Umbilical cord (tissue), 1 donor: ENCODE measurements at regions not wholly inside any gene's neighbourhood (a gene's known extent, or its start where the extent isn't known, plus 50 kb on each side); places are given as distances from the start of the nearest gene placed in this dataset.
A peak's percentile ranks its signal among the peaks of the same experiment; 100 is the strongest.

Experiments used
- DNase-seq: peaks from one replicate; pipeline ENCODE4 v3.0.0-alpha.2; 2015; ENCODE audit warnings: low spot score

DNA sequence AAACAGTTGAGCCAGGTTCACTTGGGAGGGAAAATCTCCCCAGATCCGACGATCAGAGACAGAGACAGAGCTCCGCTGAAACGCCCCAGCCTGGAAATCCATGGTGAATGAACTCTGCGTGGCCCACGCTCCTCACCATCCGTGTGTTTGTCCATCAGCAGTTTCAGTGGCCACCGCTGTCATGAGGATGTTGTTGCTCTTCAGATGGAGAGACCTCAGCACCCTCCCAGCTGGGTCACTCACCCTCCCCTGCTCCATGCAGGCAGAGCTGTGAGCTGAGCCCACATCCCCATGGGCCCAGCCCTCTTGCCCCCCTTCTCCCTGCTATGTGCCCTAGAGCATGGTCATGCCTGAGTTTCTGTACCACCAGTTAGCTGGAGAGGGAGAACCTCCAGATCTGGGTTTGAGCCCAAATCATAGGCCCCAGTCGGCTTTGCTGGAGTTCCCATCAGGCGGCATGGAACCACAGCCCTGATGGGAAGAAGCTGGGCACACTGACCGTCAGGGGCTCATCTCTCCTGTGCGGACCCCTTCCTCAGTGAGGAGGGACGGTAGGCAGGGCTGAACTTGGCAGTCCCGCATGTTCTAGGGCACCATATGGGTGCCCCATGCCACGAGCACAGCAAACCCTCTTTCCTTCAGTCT, 154.4 kb upstream of the COL5A1 start:
- no peak for DNase-seq

DNA sequence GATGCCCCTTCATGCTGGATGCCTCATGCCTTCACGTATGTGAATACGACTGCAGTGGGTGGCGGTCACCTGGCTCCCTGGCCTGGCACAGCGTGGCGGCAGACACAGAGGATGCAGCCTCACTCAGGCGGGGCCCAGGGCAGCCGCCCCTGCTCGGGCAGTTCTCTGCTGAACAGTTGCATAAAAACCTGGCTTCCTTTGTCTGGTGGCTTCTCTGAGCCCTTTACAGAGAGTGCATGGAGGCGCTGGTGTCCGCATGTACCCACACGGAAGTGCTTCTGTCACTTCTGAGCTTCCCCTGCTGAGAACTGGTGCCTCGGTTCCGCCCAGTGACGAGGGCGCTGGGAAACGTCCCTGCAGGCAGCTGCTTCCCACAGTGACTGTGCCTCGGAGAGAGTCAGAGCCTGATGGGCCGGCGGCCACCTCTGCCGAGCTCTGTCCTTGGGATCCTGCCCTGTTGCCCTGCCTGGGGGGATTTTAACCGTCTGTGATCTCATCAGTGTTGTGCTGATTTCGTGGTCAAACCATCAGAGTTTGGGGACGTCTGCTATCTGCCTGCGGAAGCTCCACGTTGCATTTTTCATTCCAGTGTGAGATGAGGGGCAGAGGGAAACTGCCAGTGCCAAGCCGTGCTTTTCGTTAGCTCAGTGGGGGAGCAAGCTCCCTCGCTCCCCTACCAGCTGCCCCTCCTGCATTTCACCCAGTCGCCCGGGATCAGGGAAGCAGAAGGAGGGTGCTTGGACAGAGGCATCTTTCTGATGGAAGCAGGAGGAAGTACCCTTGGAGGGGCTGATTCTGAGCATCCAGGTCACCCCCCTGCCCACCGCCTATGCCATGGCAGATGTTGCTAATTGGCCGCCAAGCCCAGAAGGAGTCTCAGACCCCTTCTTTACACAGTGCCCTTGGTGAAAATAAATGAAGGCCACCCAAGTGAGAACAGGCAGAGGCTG, 153.0 kb upstream of the COL5A1 start:
- no peak for DNase-seq

DNA sequence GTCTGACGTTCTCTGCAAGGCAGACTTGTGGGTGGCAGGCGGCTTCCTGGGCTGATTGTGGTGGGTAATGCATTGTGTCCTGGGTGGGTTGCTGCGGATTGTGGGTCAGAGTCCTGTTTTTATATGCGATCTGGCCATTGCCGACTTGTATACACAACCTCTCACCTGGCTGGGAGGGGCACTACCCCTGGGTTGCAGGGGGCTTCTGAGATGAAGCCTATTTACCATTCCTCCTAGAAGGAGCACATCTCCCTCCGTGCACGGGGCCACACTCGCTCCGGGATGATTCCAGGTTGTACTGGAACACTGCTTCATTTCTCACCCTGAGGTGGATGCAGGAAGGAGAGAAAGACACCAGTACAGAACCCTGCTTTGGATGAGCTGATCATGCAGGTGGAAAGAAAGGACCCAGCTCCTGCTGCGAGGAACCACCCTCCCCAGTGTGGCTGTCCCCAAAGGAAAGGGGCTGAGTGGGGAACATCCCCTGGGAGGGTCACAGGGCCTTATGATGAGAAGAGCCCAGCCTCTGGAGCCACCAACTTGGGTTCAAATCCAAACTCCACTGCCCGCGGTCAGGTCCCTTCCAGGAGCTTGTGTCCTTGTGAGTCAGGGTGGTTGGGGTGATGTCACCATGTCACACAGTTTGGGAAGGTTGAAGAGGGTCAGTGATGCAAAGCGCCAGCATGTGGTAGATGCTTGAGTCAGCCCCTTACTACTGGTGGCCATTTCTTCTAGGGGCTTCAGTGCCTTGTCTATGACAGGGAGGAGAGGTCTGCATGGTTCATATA, 151.8 kb upstream of the COL5A1 start:
- DNase-seq, result no peak

DNA sequence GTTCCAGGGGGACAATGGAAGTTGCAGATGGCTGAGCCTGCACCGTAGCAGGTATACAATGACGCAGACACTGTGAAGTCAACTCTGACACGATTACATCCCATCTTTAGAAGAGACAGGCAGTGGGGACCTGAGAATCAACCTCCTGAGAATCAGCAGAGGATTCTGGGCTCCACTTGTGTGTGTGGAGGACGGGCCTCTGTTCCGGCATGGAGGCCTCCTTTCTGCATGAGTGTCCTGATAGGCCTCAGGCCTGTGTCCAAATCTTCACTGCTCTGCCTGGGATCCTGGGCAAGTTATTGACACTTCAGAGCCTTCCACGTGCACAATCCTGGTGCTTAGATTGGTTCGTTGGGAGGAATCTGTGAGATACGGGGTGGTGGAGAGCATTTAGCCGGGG, 151.2 kb upstream of the COL5A1 start:
- no peak for DNase-seq

DNA sequence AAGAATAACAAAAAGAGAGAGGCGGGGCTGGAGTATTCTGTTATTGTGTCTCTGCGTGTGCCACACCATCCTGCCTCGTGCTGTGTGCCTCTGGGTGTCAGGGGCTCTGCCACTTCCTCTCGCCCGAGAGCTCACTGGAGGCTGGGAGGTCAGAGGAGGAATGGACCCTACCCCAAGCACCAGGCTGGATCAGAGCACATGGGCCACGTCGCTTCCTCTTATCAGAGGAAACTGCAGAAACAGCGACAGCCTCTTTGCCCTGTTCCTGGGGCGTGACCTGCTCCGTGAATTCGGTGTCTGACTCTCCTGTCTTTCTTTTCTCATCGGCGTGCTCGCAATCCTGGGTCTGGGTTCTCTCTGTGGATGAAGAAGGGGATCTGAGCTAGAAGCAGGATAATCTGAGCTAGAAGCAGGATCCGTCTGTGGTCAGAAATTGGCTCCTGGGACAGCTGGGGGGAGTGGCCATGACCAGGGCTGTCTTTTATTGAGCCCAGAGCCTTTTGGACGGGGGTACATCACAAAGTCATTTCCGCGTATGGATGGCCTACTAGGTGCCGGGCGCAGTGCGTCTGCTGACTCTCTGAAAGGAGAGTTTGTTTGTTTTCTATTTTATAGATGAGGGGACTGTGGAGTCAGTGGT, 150.3 kb upstream of the COL5A1 start:
- DNase-seq, result peak; percentile 95

DNA sequence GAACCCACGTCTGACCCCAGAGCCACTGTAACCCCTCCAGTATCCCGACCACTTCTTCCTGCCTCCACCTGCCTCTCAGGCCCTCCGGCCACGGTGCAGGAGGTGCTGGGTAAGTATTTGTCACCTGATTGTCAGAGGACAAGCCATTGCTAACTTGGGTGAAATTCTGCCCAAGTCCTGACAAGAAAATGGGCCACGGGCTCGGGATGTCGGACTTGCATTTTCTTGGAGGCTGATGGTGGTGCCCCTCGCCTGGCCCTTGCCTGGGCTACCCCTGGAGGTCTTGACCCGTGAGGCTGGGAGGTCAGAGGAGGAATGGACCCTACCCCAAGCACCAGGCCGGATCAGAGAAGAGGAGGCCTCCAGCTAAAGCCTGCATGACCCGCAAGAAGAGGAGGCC, 149.7 kb upstream of the COL5A1 start:
- no peak for DNase-seq

DNA sequence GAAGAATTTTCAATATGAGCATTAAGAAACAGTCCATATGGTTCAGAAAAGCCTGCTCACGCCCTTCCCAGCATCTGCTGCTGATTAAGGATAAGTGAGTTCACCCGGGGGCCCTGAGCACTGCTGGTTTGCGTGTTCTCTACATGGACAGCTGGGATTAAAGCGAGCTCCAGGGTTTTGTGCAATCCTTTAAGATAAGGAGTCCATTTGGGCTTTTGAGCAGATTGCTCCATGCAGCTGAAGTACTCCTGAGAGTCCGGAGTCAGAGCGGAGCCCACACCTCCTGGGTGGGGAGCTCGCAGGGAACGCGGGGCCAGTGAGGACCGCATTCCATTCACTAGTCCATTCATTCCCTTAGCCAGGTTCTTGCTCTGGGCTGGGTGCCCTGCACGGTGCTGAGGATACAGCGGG, 149.3 kb upstream of the COL5A1 start:
- peak; percentile 99 for DNase-seq

DNA sequence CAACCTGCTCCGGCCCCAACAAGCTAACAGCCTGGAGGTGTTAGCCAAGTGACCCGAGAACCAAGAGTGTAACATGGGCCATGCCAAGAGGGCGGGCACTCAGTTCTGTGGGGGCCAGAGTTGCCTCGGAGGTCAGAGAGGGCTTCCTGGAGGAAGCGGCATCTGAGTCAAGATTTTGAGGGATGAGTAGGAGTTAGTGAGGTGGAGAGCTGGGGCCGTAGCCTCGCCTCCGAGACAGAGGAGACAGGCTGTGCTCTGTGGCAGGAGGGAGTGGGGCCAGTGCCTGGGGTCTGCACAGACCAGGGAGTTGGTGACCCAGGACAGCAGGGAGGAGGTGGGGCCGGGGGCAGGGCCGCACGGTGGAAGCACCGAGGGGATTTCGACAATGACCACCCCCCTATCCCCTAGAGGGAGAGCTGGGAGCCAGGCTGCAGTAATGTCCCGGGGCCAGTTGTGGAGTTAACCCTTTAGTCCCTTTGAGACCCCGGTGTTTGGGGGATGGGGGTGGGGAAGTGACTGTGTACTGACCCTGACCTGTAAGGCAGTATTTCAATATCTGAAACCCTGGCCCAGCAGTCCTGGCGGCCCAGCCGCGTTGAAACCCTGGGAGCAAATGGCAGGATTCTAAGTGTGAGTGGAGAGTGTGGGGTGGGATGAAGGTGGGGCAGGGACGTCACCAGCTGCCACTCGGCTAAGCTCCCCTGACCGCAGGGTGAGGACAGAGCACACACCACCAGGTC, 148.7 kb upstream of the COL5A1 start:
- DNase-seq, result no peak

DNA sequence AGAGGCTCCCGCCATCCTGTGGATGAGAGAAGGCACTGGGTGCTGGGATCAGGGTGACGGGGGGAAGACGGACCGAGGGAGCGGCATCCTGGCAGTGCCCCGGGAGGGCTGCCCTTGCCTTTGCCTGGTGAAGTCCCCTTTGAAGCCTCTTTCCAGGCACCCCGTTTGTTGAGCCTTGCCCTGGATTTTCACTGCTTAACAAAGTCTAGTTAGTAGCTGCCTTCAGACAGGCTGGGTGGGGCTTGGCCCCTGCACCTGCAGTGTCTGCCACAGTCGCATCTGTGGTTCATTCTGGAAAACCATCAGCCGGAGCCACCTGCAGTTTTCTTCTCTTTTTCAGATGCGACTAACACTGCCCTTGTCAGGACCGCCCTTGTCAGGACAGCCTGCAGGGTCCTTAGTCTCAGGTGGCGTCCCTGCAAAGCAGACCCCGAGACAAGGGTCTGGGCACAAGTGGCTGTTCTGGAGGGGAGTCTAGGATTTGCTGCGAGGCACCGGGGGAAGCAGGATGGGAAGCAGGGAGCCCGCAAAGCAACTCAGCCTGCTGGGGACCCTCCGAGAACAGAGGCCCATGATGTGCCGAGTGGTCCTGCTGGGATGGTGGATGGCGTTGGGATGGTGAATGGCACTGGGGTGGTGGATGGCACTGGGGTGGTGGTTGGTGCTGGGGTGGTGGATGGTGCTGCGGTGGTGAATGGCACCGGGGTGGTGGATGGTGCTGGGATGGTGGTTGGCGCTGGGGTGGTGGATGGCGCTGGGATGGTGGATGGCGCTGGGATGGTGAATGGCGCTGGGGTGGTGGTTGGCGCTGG, 147.9 kb upstream of the COL5A1 start:
- no peak for DNase-seq

DNA sequence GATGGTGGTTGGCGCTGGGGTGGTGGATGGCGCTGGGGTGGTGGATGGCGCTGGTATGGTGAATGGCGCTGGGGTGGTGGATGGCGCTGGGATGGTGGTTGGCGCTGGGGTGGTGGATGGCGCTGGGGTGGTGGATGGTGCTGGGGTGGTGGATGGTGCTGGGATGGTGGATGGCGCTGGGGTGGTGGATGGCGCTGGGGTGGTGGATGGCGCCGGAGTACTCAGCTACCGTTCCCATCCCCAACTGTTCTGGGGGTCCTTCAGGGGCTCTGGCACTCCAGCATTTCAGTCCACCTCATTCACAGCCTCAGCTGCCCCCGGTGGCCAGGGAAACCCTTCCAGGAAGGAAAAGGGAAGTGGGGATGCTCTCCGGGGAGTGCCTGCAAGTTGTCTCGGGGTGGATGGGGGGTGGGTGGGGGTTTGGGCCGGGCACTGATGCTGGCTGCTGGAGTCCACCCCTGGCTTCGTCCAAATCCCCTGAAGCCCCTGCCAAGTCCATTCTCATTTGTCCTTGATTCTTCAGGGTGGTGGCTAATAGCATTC, 147.3 kb upstream of the COL5A1 start:
- no peak for DNase-seq

DNA sequence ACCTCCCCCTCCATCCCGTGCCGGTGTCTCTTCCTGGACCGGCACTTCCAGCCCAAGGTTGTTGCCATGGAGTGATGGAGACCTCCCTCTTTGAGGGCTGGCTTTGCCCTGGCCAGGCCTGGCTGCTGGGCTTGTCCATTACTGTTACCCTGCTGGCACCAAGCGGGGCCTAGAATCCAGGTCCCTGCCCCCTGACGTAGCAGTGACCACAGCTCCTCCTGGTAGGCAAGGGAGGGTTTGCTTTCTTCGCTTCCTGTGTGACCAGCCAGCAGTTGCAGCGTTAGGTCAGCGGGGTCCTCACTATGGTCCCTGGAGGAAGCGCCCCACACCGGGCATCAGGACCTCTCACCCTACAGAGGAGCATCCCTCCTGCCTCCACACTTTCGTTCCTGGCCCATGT, 146.7 kb upstream of the COL5A1 start:
- no peak for DNase-seq

DNA sequence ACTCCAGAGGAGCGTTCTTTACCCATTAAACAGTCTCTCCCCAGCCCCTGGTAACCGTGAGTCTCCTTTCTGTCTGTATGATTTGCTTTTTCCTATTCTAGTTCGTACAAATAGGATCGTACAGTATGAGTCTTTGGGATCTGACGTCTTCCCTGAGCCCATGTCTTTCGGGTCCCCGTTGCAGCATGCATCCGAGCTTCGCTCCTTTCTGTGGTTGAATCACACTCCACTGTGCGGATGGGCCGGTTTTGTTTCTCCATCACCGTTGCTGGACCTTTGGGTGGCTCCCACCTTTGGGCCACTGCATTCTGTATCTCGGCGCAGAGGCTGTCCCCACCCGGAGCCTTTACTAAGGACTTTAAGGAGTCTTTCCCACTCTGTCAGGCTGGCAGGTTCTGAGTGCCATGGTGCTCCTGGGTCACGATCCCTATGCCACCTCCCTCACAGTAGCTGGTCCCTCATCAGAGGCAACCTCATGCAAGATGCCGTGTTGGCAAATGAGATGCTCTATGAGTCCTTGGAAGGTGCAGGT, 145.7 kb upstream of the COL5A1 start:
- DNase-seq, result no peak

DNA sequence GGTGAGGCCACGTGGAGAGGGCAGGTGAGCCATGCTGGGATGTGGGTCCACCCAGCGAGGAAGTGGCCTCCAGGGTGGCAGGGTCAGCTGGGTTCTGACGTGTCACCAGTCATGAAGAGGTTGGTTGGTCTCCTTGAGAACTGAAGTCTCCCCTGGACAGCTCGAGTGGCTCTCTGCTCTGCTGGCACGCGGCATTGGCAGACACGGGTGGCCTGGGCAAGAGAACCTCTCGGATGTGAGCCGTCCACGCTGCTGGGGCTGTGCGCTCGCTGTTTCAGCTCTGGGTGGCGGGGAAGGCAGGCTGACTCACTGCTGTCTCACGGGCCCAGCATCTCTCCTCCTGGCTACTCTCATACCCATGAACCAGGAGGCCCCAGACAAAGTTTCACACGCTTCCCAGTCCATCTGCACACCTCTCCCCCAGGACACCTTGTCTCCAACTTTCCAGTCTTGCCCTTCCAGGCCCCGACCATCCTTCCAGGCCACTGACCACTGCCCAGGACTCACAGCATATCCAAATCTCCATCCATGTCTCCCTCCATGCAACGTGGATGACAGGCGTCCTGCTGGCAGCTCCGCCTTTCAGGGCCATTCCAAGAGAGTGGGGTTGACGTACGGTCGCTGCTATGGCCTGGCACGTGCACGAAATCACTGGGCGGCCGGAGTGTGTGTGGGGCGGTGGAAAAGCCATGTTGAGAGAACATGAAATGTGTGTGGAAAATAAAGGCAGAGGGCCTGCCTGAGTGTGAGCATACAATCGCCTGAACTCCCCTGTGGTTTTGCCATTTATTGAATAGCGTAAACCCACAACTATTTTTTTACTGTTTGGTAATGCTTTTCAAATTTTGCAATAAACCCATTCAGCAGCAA, 145.0 kb upstream of the COL5A1 start:
- DNase-seq, result no peak

DNA sequence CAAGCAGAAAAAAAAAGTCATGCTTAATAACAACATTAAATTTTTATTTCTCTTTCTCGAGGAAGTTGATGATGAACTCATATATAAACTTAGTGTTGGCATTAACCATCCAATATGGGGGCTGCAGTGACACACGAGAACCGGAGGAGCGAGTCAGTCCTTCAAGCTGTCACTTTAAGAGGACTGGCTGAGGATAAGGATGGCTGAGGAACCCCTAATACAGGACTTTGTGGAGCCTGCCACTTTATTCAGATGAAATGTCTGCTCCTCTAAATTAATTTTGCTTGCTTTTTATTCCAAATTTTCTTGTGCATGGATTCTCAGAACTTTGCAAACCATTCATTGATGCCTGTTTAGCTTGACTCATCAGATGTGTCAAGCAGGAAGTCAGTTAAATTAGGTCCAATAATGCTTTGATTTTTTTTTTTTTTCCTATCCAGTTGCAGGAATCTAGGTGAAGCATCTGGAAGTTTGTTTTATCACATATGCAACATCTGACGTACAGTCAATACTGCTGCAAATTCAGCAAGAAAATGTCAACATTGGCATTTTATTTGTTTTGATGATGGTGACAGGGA, 144.2 kb upstream of the COL5A1 start:
- no peak for DNase-seq

DNA sequence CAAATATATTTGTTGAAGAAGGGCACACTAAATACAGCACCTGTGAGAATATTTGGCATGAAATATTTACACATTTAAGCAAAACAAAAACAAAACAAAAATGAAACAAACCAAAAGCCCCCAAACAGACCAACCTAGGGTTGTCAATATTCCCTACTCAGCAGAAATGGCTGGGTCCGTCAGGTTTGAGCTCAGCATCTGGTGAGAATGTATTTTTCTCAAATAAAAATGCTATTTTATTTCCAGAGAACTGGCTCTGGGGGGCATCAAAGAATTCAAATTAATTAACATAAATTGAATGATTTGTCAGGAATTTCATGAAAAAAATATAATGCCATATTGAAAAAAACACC, 142.8 kb upstream of the COL5A1 start:
- no peak for DNase-seq

DNA sequence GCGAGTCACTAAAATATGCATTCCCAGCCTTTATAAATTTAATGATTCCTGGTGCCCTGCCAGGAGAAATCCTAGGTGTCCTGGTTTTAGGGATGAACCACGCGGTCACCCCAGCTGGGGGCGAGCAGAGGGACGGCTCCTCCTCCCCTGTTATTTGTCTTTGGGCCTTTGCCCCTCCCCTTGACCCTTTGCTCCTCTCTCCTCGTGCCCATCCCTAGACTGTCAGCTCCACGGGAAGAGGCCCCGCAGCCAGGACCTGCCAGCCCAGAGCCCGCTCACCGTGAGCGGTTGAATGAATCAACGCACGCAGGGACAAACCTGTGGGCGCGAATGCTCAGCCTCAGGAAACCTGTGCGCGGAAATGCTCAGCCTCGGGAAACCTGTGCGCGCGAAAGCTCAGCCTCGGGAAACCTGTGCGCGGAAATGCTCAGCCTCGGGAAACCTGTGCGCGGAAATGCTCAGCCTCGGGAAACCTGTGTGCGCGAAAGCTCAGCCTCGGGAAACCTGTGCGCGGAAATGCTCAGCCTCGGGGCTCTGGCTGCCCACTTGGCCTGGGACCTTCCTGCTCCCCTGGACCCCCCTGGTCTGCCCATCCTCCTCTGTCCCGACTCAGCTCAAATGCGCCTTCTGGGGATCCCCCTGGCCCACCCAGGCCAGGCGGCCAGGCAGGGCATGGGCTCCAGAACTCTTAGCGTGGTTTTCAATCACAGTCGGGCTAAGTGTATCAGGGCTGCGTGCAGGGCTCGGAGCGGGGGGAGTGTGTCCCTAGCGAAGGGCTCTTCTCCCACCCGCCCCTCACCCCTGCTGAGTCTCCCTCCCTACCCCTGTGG, 140.5 kb upstream of the COL5A1 start:
- DNase-seq, result no peak

DNA sequence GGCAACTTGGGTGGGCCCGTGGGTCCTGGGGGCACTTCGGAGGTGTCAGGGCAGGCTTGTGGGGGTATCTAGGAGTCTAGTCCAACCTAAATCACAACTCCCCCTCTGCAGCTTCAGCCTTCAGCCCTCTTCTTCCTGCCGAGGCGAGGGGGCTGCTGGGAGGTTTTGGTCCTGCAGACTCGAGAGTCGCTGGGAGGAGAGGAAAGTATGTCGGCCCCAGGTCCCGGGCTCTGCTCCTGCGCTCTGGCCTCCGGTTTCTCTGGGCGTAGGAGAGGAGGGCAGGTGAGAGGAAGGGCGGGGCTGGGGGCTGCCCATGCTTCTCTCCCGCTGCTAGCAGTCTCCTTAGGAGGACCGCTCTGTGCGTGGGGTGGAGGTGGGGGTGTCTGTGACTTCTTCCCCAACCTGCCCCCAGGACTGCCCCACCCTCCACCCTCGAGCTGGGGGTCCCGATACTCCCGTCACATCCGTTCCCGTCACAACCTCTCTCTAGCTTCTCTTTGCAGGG, 139.8 kb upstream of the COL5A1 start:
- DNase-seq, result no peak
